NB4 (cell line): ENCODE measurements at regions not wholly inside any gene's neighbourhood (a gene's known extent, or its start where the extent isn't known, plus 50 kb on each side); places are given as distances from the start of the nearest gene placed in this dataset.

Experiments
- MYC ChIP-seq: IDR thresholded peaks from 2 replicates; pipeline ENCODE4 v1.6.1; 2011; ENCODE audit warnings: low read depth, low read length
- TF ChIP-seq, protein P1 (sequence below): IDR thresholded peaks from one replicate; pipeline ENCODE4 v1.5.1; 2012; ENCODE audit warnings: low read depth, low read length

DNA sequence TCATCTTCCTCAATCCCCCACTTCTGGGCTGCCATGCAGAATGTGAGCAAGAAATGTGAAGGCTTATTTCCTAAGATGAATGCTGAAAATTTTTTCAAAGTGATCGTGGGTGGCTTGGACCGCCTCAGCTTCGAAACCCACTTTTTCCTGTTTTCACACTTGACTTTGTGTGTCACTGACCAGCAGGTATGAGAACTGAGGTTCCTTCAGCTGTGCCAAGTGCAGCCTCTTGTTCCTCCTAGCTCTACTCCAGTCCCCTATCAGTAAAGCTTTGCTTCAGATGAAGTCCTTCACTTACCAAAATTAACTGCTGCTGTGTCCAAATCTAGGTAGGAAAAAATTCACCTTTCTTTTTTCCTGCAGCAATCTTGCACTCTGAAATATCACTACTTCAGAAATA, 382.6 kb downstream of the DTWD2 start:
- no peak for TF ChIP-seq MYC
- TF ChIP-seq, protein P1, sequence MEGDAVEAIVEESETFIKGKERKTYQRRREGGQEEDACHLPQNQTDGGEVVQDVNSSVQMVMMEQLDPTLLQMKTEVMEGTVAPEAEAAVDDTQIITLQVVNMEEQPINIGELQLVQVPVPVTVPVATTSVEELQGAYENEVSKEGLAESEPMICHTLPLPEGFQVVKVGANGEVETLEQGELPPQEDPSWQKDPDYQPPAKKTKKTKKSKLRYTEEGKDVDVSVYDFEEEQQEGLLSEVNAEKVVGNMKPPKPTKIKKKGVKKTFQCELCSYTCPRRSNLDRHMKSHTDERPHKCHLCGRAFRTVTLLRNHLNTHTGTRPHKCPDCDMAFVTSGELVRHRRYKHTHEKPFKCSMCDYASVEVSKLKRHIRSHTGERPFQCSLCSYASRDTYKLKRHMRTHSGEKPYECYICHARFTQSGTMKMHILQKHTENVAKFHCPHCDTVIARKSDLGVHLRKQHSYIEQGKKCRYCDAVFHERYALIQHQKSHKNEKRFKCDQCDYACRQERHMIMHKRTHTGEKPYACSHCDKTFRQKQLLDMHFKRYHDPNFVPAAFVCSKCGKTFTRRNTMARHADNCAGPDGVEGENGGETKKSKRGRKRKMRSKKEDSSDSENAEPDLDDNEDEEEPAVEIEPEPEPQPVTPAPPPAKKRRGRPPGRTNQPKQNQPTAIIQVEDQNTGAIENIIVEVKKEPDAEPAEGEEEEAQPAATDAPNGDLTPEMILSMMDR: no peak
